HG02870 (cell line): ENCODE measurements at regions not wholly inside any gene's neighbourhood (a gene's known extent, or its start where the extent isn't known, plus 50 kb on each side); places are given as distances from the start of the nearest gene placed in this dataset.

Source experiments
- ATAC-seq: cut with Tn5 transposase; IDR thresholded peaks from one replicate; pipeline ENCODE4 v1.9.1; 2021; ENCODE audit warnings: mild to moderate bottlenecking, moderate library complexity; ENCODE audit not compliant: unreplicated experiment

- ATAC-seq, result no peak
These were observed 402.1 kb upstream of the CHD6 start for GRCh38 chr20:42020316-42020715.

GRCh38 chr20:42018979-42019378 is 400.8 kb upstream of the CHD6 start:
- no peak for ATAC-seq

- ATAC-seq, result no peak
These were observed 391.9 kb upstream of the CHD6 start for GRCh38 chr20:42010090-42010489.

GRCh38 chr20:42007251-42007650 is 389.1 kb upstream of the CHD6 start:
- no peak for ATAC-seq

- ATAC-seq, result no peak
These were observed 387.0 kb upstream of the CHD6 start for GRCh38 chr20:42005211-42005610.

GRCh38 chr20:42003380-42003779 is 385.2 kb upstream of the CHD6 start:
- no peak for ATAC-seq

- ATAC-seq, result no peak
These were observed 380.6 kb upstream of the CHD6 start for GRCh38 chr20:41998539-41999341.

GRCh38 chr20:41996951-41997350 is 378.8 kb upstream of the CHD6 start:
- no peak for ATAC-seq

- no peak for ATAC-seq
These were observed 374.3 kb upstream of the CHD6 start for GRCh38 chr20:41992481-41992880.

GRCh38 chr20:41991412-41991811 is 373.2 kb upstream of the CHD6 start:
- no peak for ATAC-seq

- ATAC-seq, result no peak
These were observed 371.9 kb upstream of the CHD6 start for GRCh38 chr20:41989935-41990635.

GRCh38 chr20:41989039-41989679 is 371.0 kb upstream of the CHD6 start:
- no peak for ATAC-seq

GRCh38 chr20:41984031-41984430 is 365.9 kb upstream of the CHD6 start:
- ATAC-seq, result no peak

- ATAC-seq, result no peak
These were observed 365.0 kb upstream of the CHD6 start for GRCh38 chr20:41983159-41983558.

- no peak for ATAC-seq
These were observed 363.6 kb upstream of the CHD6 start for GRCh38 chr20:41981746-41982145.

- ATAC-seq, result no peak
These were observed 360.7 kb upstream of the CHD6 start for GRCh38 chr20:41978875-41979274.

GRCh38 chr20:41978246-41978790 is 360.1 kb upstream of the CHD6 start:
- no peak for ATAC-seq

- ATAC-seq, result no peak
These were observed 351.5 kb upstream of the CHD6 start for GRCh38 chr20:41969656-41970055.

GRCh38 chr20:41960166-41960565 is 342.0 kb upstream of the CHD6 start:
- no peak for ATAC-seq

GRCh38 chr20:41958391-41958790 is 340.2 kb upstream of the CHD6 start:
- ATAC-seq, result no peak

GRCh38 chr20:41956338-41957074 is 338.3 kb upstream of the CHD6 start:
- ATAC-seq, result no peak
